ENCODE measurements at regions not wholly inside any gene's neighbourhood (a gene's known extent, or its start where the extent isn't known, plus 50 kb on each side); places are given as distances from the start of the nearest gene placed in this dataset.
"Not testable (repeated sequence)": the region's sequence is repeated elsewhere in the genome, so short reads cannot be mapped to it uniquely, and the experiment has no call there.

DNA sequence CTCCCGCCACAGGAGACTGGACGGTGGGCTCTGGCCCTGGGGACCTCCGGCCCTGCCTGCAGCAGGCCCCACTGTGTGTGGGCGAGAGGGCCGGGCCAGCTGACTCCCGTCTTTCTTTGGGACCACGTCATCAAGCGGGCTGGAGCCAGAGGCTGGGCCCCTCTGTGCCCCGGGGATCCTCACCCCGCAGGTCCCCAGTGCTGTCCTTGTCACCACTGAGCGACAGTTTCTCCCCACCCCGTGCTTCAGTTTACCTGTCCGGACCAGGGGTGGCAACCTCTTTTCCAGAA, 181.9 kb upstream of the ZNF469 start:
- DNase-seq, result no peak

GRCh38 chr16:88201611-88202010, 181.1 kb upstream of the ZNF469 start:
- not testable (repeated sequence) for DNase-seq

GRCh38 chr16:88202207-88202745, 180.5 kb upstream of the ZNF469 start:
- DNase-seq, result no peak

GRCh38 chr16:88202856-88203681, 179.7 kb upstream of the ZNF469 start:
- not testable (repeated sequence) for DNase-seq

DNA sequence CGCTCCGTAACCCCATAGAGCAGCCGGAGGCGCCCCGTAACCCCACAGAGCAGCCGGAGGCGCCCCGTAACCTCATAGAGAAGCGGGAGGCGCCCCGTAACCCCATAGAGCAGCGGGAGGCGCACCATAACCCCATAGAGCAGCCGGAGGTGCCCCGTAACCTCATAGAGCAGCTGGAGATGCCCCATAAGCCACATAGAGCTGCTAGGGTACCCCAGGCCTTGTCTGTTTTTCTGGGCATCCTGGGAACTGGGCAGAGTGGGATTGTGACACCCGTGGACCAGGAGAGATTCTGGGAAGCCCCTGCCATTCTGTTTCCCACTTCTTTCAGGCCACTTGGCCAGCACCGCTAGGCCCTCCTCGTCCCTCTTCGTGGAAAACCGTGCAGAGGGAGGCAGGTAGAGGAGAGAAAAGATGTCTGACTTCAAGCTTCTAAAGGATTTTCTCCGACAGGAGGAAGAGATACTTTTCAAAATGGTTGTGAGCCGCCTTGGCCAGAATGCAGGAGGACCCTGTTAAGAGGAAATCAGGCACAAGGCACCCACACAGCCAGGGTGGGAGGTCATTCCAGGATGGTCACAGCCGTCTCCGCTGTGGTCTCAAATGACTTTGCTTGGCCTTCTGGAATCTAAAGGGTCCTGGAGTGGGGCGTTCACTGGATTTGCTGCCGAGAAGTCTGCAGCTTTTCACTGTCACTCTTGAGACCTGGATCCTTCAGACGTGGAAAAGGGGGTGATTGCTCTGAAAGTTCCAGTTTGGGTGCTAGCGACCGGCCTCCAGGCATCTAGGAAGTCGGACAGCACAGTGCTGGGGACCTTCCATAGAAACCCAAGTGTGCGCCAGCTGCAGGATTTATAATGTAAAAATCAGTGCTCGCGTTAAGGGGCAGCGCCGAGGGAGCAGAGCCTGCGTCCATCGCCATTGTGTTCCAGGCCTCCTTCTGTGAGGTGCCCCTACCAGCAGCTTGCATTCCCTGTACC, 178.3 kb upstream of the ZNF469 start:
- not testable (repeated sequence) for DNase-seq

DNA sequence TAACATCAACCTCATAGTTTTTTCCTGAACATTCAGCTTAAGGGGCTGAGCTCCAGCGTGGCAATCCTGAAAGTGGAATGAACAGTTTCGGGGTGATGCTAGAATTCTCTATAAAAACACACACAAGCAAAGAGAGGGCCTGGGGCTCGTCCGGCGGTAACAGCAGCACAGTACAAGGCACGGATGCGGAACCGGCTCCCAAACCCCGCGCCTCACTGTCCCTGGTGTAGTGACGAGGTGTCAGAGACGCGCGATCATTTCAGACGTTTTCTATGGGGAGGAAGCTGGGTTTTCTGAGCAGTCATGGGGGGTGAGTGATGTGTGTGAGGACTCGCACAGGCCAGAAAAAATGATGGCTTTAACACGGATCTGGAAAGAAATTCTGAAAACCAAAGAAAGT, 177.3 kb upstream of the ZNF469 start:
- not testable (repeated sequence) for DNase-seq

- DNase-seq, result not testable (repeated sequence)
These were observed 176.8 kb upstream of the ZNF469 start for GRCh38 chr16:88206006-88206405.

GRCh38 chr16:88206516-88206915, 176.2 kb upstream of the ZNF469 start:
- DNase-seq, result not testable (repeated sequence)

- DNase-seq, result no peak
These were observed 174.6 kb upstream of the ZNF469 start for GRCh38 chr16:88208112-88208511.

DNA sequence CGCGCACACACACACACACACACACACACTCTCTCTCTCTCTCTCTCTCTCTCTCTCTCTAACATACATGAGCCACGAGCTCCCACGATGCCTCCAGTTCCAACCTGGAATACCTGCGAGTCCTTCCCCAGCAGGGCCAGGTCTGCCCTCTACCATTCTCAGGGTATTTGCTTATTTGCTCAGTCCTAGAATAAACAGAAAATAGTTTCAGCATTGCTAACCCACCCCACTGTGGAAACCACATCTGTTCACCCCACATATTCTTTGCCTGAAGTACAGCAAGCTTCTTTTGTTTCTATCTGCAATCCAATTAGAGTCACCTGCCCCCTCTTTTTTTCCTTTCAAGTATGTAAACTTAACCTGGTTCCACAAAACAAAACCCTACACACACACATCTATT, 174.0 kb upstream of the ZNF469 start:
- not testable (repeated sequence) for DNase-seq

GRCh38 chr16:88209579-88209978, 173.2 kb upstream of the ZNF469 start:
- not testable (repeated sequence) for DNase-seq

DNA sequence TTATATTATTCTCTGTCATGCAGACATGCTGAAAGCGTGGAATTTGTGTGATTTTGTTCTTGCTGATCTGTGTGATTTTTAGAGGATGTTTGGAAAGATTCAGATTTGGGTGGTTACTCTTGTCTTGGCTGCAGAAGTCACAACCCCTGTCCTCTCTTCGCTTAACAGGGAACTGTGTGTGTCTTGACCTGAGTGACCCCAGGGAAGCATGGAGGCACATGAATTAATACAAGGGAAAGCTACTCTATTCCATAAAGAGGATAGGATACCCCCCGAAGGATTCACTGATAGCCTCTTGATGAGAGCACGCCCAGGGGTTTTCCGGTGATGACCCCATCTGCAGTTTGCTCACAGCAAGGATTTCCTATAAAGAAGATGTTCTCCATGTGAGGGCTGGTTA, 168.8 kb upstream of the ZNF469 start:
- DNase-seq, result not testable (repeated sequence)

DNA sequence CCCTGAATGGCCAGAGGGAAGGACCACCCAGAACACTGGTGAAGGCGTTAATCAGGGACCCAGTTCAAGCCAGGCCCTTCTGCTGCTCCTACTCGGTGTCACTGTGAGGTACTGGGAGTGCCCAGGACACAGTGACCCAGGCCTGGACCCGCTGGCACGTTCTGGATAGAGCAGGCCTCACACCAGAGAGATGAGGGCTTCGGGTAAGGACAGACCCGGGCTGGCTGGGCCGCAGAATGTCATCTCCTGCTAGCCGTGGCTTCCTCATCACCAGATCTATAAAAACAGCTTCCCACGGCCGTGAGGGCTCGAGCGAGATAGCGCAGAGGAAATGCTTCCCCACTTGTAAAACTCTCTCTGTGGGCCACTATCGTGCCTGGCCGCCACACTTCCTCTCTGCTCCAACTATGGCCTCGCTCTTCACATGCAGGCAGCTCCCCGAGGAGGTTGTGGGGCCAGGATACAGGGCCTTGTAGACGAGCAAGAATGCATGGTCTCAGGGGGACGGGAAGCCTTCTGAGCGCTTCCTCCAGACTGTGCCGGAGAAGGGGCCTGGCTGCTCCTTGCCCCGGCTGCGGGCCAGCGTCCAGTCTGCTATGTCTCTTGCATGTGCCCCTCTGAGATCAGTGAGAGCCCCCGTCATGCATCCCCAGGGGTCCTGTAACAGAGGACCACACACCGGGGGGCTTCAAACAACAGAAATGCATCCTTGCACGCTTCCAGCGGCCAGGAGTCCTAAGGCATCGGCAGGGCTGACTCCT, 161.6 kb upstream of the ZNF469 start:
- DNase-seq, result not testable (repeated sequence)

DNA sequence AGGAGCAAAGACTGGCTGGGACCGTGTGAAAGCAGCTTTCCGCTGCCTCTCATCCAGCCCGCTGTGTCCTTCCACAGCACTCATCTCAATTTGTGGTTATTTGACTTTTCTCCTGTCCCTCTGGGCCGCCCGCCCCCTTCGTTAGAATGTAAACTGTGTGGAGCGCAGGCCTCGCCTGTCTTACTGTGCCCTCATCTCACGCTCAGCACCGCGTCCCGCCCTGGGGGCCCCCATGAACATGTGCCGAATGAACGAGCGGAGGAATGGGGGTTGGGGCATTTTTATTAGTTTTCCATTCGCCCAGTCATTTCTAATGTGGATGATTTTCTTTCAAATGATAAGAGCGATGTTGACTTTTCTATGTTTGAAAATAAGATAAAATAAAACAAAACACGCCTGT, 159.1 kb upstream of the ZNF469 start:
- not testable (repeated sequence) for DNase-seq

- DNase-seq, result not testable (repeated sequence)
These were observed 158.4 kb upstream of the ZNF469 start for GRCh38 chr16:88224131-88224898.

DNA sequence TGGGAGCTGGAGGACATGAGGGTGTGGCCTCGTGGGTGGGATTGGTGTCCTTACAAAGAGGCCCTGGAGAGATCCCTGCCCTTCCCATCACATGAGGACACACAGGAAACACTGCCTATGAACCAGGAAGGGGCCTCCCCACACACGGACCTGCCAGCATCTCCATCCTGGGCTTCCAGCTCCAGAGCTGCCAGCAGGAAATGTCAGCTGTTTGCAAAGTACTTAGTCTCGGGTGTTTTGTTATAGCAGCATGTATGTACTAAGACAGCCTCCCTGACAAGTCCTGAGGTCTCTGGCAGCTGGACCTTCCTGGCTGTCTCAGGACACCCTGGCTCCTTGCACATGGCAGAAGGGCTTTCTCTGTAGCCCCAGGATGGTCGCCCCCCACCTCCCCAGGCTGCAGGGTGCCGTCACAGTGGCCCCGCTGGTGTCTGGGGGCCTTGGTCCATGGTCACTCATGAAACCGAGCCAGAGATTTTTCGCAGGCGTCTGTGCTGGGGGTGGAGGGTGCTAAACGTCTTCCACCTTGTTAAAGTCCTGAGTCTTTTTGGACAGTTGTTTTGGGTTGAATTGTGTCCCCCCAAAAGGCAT, 157.0 kb upstream of the ZNF469 start:
- not testable (repeated sequence) for DNase-seq

GRCh38 chr16:88226302-88226701, 156.5 kb upstream of the ZNF469 start:
- not testable (repeated sequence) for DNase-seq

GRCh38 chr16:88227026-88227721, 155.6 kb upstream of the ZNF469 start:
- DNase-seq, result not testable (repeated sequence)

GRCh38 chr16:88227722-88228482, 154.9 kb upstream of the ZNF469 start:
- not testable (repeated sequence) for DNase-seq

All from skin of body (tissue), 1 donor.